H1 (cell line): ENCODE measurements at regions not wholly inside any gene's neighbourhood (a gene's known extent, or its start where the extent isn't known, plus 50 kb on each side); places are given as distances from the start of the nearest gene placed in this dataset.

ENCODE experiments used
- CTBP2 ChIP-seq: IDR thresholded peaks from 2 replicates; pipeline ENCODE4 v1.7.0; 2011; ENCODE audit warnings: borderline replicate concordance, mild to moderate bottlenecking, moderate library complexity, mixed read lengths, low read length; ENCODE audit not compliant: insufficient read depth, insufficient read length
- GABPA ChIP-seq: IDR thresholded peaks from 2 replicates; pipeline ENCODE4 v1.6.1; 2011; ENCODE audit warnings: mild to moderate bottlenecking, low read length, moderate library complexity, borderline replicate concordance; ENCODE audit not compliant: insufficient read depth
- PHF8 ChIP-seq: fragments of 200-600 bp; sonication (generic); conservative IDR thresholded peaks from 2 replicates; pipeline ENCODE4 v1.7.1; 2012; ENCODE audit warnings: low read depth, mild to moderate bottlenecking, inconsistent platforms, low read length, moderate library complexity
- POLR2A ChIP-seq, 2 experiments: IDR thresholded peaks; 1 replicate in 1 of 2; 2 replicates in 1 of 2; pipeline ENCODE4 v1.6.1; 2011; ENCODE audit warnings: low read depth in 2 of 2, low read length in 2 of 2, mild to moderate bottlenecking in 2 of 2; ENCODE audit errors: control extremely low read depth in 1 of 2
- POLR2AphosphoS5 ChIP-seq: IDR thresholded peaks from 2 replicates; pipeline ENCODE4 v1.6.1; 2011; ENCODE audit warnings: low read depth, low read length
- RAD21 ChIP-seq, 2 experiments: IDR thresholded peaks in 1 of 2; conservative IDR thresholded peaks in 1 of 2; 2 replicates each; pipeline ENCODE4 v1.6.1; 2011; ENCODE audit warnings: low read depth in 2 of 2, low read length in 2 of 2, improper control_type of control experiment in 1 of 2, inconsistent platforms in 1 of 2, mild to moderate bottlenecking in 1 of 2, moderate library complexity in 1 of 2
- RNF2 ChIP-seq: fragments of 200-900, 300-1000 bp; sonication (generic); IDR thresholded peaks from 2 replicates; pipeline ENCODE4 v1.7.1; 2016; ENCODE audit warnings: borderline replicate concordance, low read depth, mild to moderate bottlenecking, antibody characterized with exemption, low read length; ENCODE audit not compliant: poor library complexity, severe bottlenecking; ENCODE audit errors: missing control alignments
- TAF7 ChIP-seq: optimal IDR thresholded peaks from 2 replicates; pipeline ENCODE3; 2011; ENCODE audit warnings: low read depth, mild to moderate bottlenecking, inconsistent platforms, low read length, moderate library complexity, borderline replicate concordance
- YY1 ChIP-seq: IDR thresholded peaks from 2 replicates; pipeline ENCODE4 v1.6.1; 2011; ENCODE audit warnings: low read depth, mild to moderate bottlenecking, low read length
- ZNF274 ChIP-seq: IDR thresholded peaks from 2 replicates; pipeline ENCODE4 v1.7.0; 2012; ENCODE audit warnings: low read length, borderline replicate concordance; ENCODE audit errors: extremely low read depth
- TF ChIP-seq, protein P1 (sequence below), 3 experiments: IDR thresholded peaks; 1 replicate in 2 of 3; 2 replicates in 1 of 3; pipeline versions ENCODE4 v1.5.1 to v1.6.1; 2011; ENCODE audit warnings: low read length in 3 of 3, mild to moderate bottlenecking in 3 of 3, inconsistent platforms in 2 of 3, low read depth in 1 of 3, moderate library complexity in 1 of 3; ENCODE audit not compliant: insufficient read depth in 1 of 3; ENCODE audit errors: control extremely low read depth in 1 of 3
- TF ChIP-seq, protein P2 (sequence below): IDR thresholded peaks from 2 replicates; pipeline ENCODE4 v1.6.1; 2011; ENCODE audit warnings: low read length, improper control_type of control experiment

DNA sequence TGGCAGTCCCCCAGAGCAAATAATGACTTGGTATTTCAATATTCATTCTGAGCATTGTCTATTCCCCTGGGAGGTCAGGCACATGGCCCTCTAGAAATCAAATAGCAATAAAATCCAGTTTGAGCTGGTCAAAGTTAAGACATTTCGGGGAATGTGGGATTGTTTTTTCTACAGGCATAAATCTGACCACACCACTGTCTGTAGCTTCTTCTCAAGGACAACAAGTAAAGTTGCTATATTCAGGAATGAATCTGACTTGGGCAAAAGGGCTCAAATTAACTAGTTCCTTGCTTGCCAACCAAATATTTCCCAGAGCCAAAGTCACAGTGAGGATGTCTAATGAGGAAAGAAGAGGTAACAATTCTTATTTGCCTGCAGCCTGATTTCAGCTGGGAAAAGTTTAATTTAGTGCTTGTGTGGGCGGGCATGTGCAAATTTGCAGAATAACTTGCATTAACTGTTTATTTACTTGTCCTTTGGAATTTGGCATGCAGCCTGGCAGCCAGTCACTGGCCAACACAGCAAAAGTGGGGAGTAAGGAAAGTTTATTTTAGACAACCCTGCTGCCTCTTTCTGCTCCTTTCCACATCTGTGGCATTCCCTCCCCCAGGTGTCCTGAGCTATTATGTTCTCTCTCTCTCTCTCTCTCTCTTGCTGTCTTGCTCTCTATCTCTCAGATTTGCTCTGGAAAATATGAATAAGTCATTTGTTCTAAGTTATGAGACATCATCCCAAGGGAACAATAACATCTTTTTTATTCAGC lies 51.2 kb upstream of the ARHGAP20 start:
- TF ChIP-seq, protein P1, sequence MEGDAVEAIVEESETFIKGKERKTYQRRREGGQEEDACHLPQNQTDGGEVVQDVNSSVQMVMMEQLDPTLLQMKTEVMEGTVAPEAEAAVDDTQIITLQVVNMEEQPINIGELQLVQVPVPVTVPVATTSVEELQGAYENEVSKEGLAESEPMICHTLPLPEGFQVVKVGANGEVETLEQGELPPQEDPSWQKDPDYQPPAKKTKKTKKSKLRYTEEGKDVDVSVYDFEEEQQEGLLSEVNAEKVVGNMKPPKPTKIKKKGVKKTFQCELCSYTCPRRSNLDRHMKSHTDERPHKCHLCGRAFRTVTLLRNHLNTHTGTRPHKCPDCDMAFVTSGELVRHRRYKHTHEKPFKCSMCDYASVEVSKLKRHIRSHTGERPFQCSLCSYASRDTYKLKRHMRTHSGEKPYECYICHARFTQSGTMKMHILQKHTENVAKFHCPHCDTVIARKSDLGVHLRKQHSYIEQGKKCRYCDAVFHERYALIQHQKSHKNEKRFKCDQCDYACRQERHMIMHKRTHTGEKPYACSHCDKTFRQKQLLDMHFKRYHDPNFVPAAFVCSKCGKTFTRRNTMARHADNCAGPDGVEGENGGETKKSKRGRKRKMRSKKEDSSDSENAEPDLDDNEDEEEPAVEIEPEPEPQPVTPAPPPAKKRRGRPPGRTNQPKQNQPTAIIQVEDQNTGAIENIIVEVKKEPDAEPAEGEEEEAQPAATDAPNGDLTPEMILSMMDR (IDR thresholded peaks at IDR 0.05; ENCODE audit: control extremely low read depth in 1 of 3, insufficient read depth in 1 of 3, low read depth in 1 of 3, low read length in 3 of 3): no peak
- TF ChIP-seq RNF2 (no peak), PHF8 (no peak), RAD21 (IDR thresholded peaks at IDR 0.05 in 1 of 2, conservative IDR thresholded peaks at IDR 0.05 in 1 of 2; ENCODE audit: low read depth in 2 of 2, low read length in 2 of 2) (no peak), GABPA (no peak), TAF7 (no peak), YY1 (no peak), POLR2AphosphoS5 (no peak), POLR2A (IDR thresholded peaks at IDR 0.05; ENCODE audit: control extremely low read depth in 1 of 2, low read depth in 2 of 2, low read length in 2 of 2) (no peak), CTBP2 (no peak), ZNF274 (no peak)
- TF ChIP-seq, protein P2, sequence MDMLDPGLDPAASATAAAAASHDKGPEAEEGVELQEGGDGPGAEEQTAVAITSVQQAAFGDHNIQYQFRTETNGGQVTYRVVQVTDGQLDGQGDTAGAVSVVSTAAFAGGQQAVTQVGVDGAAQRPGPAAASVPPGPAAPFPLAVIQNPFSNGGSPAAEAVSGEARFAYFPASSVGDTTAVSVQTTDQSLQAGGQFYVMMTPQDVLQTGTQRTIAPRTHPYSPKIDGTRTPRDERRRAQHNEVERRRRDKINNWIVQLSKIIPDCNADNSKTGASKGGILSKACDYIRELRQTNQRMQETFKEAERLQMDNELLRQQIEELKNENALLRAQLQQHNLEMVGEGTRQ: no peak
